B cell (primary cell): ENCODE measurements at regions not wholly inside any gene's neighbourhood (a gene's known extent, or its start where the extent isn't known, plus 50 kb on each side); places are given as distances from the start of the nearest gene placed in this dataset.

ENCODE experiments used
- ATAC-seq: fragments of 200-7000 bp; cut with Tn5 transposase; one replicate; pipeline ENCODE4 v1.10.0; 2021; ENCODE audit warnings: low read depth, mild to moderate bottlenecking, moderate number of reproducible peaks, moderate library complexity
- CTCF ChIA-PET: fragments of 350-600 bp; sonication (Branson Sonifier 250); formaldehyde crosslinking; loops from one replicate; lab custom pipeline; 2021; ENCODE audit warnings: antibody characterized with exemption, inconsistent platforms; lab: Charles Lee
- POLR2A ChIA-PET: fragments of 350-600 bp; sonication (Branson Sonifier 250); formaldehyde crosslinking; loops from one replicate; lab custom pipeline; 2021; ENCODE audit warnings: antibody characterized with exemption; lab: Charles Lee
- DNase-seq: peaks from one replicate; pipeline ENCODE4 v3.0.0; 2013
- H2AFZ ChIP-seq: 2 replicates; pipeline ENCODE4 v1.6.1; 2012; ENCODE audit warnings: mild to moderate bottlenecking, low read depth, low read length; ENCODE audit not compliant: insufficient read depth, poor library complexity, severe bottlenecking
- H3K27ac ChIP-seq, 2 donors: 1 replicate in 1 of 2; 2 replicates in 1 of 2; pipeline ENCODE4 v1.5.1; 2012 to 2013; ENCODE audit warnings: low read length in 2 of 2, mild to moderate bottlenecking in 2 of 2, moderate library complexity in 1 of 2
- H3K27me3 ChIP-seq, 4 experiments: fragments of 200-600 bp in 1 of 4; sonication (generic) in 1 of 4; replicated peaks in 1 of 4; 1 replicate in 2 of 4; 2 replicates in 2 of 4; pipeline versions ENCODE4 v1.6.1 to v1.7.0; 2013 to 2016; ENCODE audit warnings: low read length in 3 of 4, mild to moderate bottlenecking in 2 of 4, mixed read lengths in 1 of 4, moderate library complexity in 1 of 4; ENCODE audit not compliant: insufficient read depth in 4 of 4, control insufficient read depth in 3 of 4; ENCODE audit errors: control extremely low read depth in 1 of 4
- H3K36me3 ChIP-seq, 2 experiments: replicated peaks in 1 of 2; 1 replicate in 1 of 2; 2 replicates in 1 of 2; pipeline versions ENCODE4 v1.6.1 to v1.7.1; 2013; ENCODE audit warnings: low read length in 1 of 2; ENCODE audit not compliant: insufficient read depth in 2 of 2, control insufficient read depth in 1 of 2; ENCODE audit errors: control extremely low read depth in 1 of 2, extremely low read depth in 1 of 2
- H3K4me1 ChIP-seq, 2 donors: fragments of 200-600 bp in 1 of 2; sonication (generic) in 1 of 2; 1 replicate in 1 of 2; 2 replicates in 1 of 2; pipeline versions ENCODE4 v1.5.1 to v1.6.1; 2013 to 2017; ENCODE audit warnings: low read length in 2 of 2; ENCODE audit not compliant: control insufficient read depth in 2 of 2, insufficient read depth in 2 of 2
- H3K4me2 ChIP-seq: replicated peaks from 2 replicates; pipeline ENCODE3; 2012; ENCODE audit warnings: mild to moderate bottlenecking, low read depth, low read length; ENCODE audit not compliant: poor library complexity, severe bottlenecking
- H3K4me3 ChIP-seq, 5 experiments: fragments of 200-600 bp in 1 of 5; sonication (generic) in 1 of 5; 1 replicate in 3 of 5; 2 replicates in 2 of 5; pipeline versions ENCODE4 v1.5.1 to v1.7.0; 2011 to 2016; ENCODE audit warnings: low read length in 4 of 5, mild to moderate bottlenecking in 4 of 5, low read depth in 2 of 5, control low read depth in 1 of 5, moderate library complexity in 1 of 5; ENCODE audit not compliant: insufficient read depth in 1 of 5; ENCODE audit errors: control extremely low read depth in 1 of 5, extremely low read depth in 1 of 5
- H3K79me2 ChIP-seq: fragments of 200-600 bp; sonication (generic); one replicate; pipeline ENCODE4 v1.6.0; 2016; ENCODE audit warnings: low read length; ENCODE audit not compliant: control insufficient read depth, insufficient read depth
- H3K9ac ChIP-seq: fragments of 200-600 bp; sonication (generic); 2 replicates; pipeline ENCODE4 v1.6.1; 2017; ENCODE audit warnings: mild to moderate bottlenecking, low read length, moderate library complexity
- H3K9me3 ChIP-seq, 3 donors: one replicate each; pipeline versions ENCODE4 v1.6.1 to v1.7.1; 2013; ENCODE audit warnings: low read length in 2 of 3; ENCODE audit not compliant: control insufficient read depth in 2 of 3, insufficient read depth in 1 of 3; ENCODE audit errors: control extremely low read depth in 1 of 3
- H4K20me1 ChIP-seq: 2 replicates; pipeline ENCODE4 v1.6.0; 2012; ENCODE audit warnings: mild to moderate bottlenecking, low read length; ENCODE audit not compliant: insufficient read depth, control insufficient read depth, poor library complexity, severe bottlenecking
- H3K27ac Mint-ChIP-seq: one replicate; pipeline ENCODE4 v1.8.0; 2021; ENCODE audit warnings: mixed read lengths
- H3K27me3 Mint-ChIP-seq: one replicate; pipeline ENCODE4 v1.8.0; 2021; ENCODE audit warnings: mixed read lengths
- H3K4me1 Mint-ChIP-seq: one replicate; pipeline ENCODE4 v1.8.0; 2021; ENCODE audit warnings: mixed read lengths
- H3K4me3 Mint-ChIP-seq: one replicate; pipeline ENCODE4 v1.8.0; 2021; ENCODE audit warnings: mixed read lengths
- H3K9me3 Mint-ChIP-seq: one replicate; pipeline ENCODE4 v1.8.0; 2022; ENCODE audit warnings: mixed read lengths; ENCODE audit not compliant: insufficient read depth
- CTCF ChIP-seq: fragments of 200-600 bp; IDR thresholded peaks from one replicate; pipeline ENCODE4 v1.8.0; 2022; ENCODE audit warnings: antibody characterized with exemption, mild to moderate bottlenecking
- EZH2 ChIP-seq: IDR thresholded peaks from 2 replicates; pipeline ENCODE4 v1.6.1; 2012; ENCODE audit warnings: borderline replicate concordance, low read depth, mild to moderate bottlenecking, moderate library complexity, low read length; ENCODE audit not compliant: insufficient read depth, poor library complexity, severe bottlenecking
- WGBS: methylation state at CpG from one replicate; pipeline ENCODE4 v1.1.5; 2013; ENCODE audit warnings: missing lambda C conversion rate; ENCODE audit not compliant: insufficient coverage; 5-methylcytosine and 5-hydroxymethylcytosine counted together
- intact Hi-C: fragments of 100-400 bp; cut with micrococcal nuclease; formaldehyde crosslinking; loops from one replicate; pipeline ENCODE4 v1.10.0; 2022

DNA sequence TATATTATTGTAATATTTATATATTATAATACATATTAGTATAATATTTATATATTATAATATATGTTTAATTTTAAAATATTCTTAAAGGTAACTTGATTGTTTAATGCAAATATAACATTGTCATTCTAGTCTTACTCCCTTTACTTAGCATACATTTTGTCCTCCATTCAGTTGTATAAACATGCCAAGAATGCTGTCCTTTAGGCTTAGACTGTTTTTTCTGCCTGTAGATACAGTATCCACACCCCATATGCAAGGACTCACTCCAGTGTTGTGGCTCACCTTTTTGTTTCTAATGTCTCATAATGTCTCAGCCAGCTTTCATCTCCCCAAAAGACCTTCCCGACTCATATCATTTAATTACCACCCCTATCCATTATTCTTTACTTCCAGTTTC lies 2110.0 kb downstream of the PCDH7 start:
- ATAC-seq = no peak
- POLR2A ChIA-PET = no interaction called here
- H3K4me2 ChIP-seq = no peak overlapping the region
- no peak overlapping the region for H3K9ac ChIP-seq
- no peak overlapping the region for H3K27ac Mint-ChIP-seq
- H3K4me3 Mint-ChIP-seq = no peak overlapping the region
- no peaks in the 10 kb centered on the region for H4K20me1 ChIP-seq
- TF ChIP-seq CTCF (no peak), EZH2 (no peak)
- DNase-seq = no peak
- H3K36me3 ChIP-seq = no peaks in the 10 kb centered on the region
- no peaks in the 10 kb centered on the region for H3K27me3 Mint-ChIP-seq
- no peaks in the 10 kb centered on the region for H3K4me1 Mint-ChIP-seq
- H3K27me3 ChIP-seq = no peaks in the 10 kb centered on the region
- H3K4me3 ChIP-seq = no peak overlapping the region
- intact Hi-C loops = no loop called here
- CTCF ChIA-PET = no interaction called here
- no peak overlapping the region for H2AFZ ChIP-seq
- no peaks in the 10 kb centered on the region for H3K4me1 ChIP-seq
- no peak overlapping the region for H3K27ac ChIP-seq
- no peaks in the 10 kb centered on the region for H3K79me2 ChIP-seq
- no CpG with 5 or more reads among the region's 1 CpG for WGBS
- H3K9me3 ChIP-seq = peaks cover 2 to 6% (median 2%) of the 10 kb centered on the region in 3 donors
- H3K9me3 Mint-ChIP-seq = peaks cover 3% of the 10 kb centered on the region

DNA sequence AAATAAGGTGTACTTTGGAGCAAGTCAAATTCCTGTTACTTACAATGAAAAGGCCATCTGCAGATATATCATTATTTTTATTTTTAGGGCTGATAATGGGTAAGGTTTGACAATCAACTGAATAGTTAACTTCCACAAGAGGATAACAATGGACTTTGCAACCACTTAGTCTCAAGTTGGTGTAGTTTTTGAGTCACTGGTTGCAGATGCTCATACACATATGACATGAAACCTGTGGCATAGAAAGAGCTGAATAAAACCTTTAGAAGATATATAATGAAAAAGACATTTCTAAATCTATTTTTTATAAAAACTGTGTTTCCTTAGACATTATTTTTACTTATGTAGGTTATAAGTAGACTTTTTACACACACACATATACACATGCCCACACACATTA lies 2110.9 kb downstream of the PCDH7 start:
- no peak overlapping the region for H3K27ac ChIP-seq
- H3K4me3 Mint-ChIP-seq = no peak overlapping the region
- CTCF ChIA-PET = interaction anchor here (0.7 kb wide), 1 partner anchor 24 kb away, joined by 3 read pairs; no protein-coding TSS in a partner anchor
- H3K4me3 ChIP-seq = no peak overlapping the region
- POLR2A ChIA-PET = no interaction called here
- peaks cover 3% of the 10 kb centered on the region for H3K9me3 Mint-ChIP-seq
- no peak overlapping the region for H3K27ac Mint-ChIP-seq
- no peak for DNase-seq
- H3K4me1 ChIP-seq = no peaks in the 10 kb centered on the region
- H2AFZ ChIP-seq = no peak overlapping the region
- no peak overlapping the region for H3K9ac ChIP-seq
- intact Hi-C loops = no loop called here
- H4K20me1 ChIP-seq = no peaks in the 10 kb centered on the region
- TF ChIP-seq EZH2 (no peak), CTCF (no peak)
- H3K79me2 ChIP-seq = no peaks in the 10 kb centered on the region
- no peaks in the 10 kb centered on the region for H3K4me1 Mint-ChIP-seq
- H3K36me3 ChIP-seq = no peaks in the 10 kb centered on the region
- ATAC-seq = no peak
- no peaks in the 10 kb centered on the region for H3K27me3 ChIP-seq
- peaks cover 2 to 6% (median 2%) of the 10 kb centered on the region in 3 donors for H3K9me3 ChIP-seq
- H3K4me2 ChIP-seq = no peak overlapping the region
- no peaks in the 10 kb centered on the region for H3K27me3 Mint-ChIP-seq
